Prostate gland (tissue), 2 donors: ENCODE measurements at regions not wholly inside any gene's neighbourhood (a gene's known extent, or its start where the extent isn't known, plus 50 kb on each side); places are given as distances from the start of the nearest gene placed in this dataset.

Experiments used
- DNase-seq: peaks from one replicate; pipeline ENCODE4 v3.0.0-alpha.2; 2019; ENCODE audit warnings: low spot score
- H3K27ac ChIP-seq, 2 donors: fragments of 200-600 bp; sonication (generic); 2 replicates each; pipeline ENCODE4 v1.5.1; 2017 to 2019
- H3K27me3 ChIP-seq: fragments of 200-600 bp; sonication (generic); replicated peaks from 2 replicates; pipeline ENCODE4 v1.5.1; 2019; ENCODE audit not compliant: insufficient read depth
- H3K36me3 ChIP-seq, 2 donors: fragments of 200-600 bp; sonication (generic); 1 replicate in 1 of 2; 2 replicates in 1 of 2; pipeline versions ENCODE4 v1.5.1 to v1.8.1; 2017 to 2019
- H3K4me1 ChIP-seq: fragments of 200-600 bp; sonication (generic); replicated peaks from 2 replicates; pipeline ENCODE4 v1.5.1; 2019
- H3K4me3 ChIP-seq, 2 donors: fragments of 200-600 bp; sonication (generic); 2 replicates each; pipeline ENCODE4 v1.5.1; 2017 to 2019
- H3K9me3 ChIP-seq: fragments of 200-600 bp; sonication (generic); 2 replicates; pipeline ENCODE4 v1.5.1; 2017
- CTCF ChIP-seq, 4 experiments: fragments of 200-600 bp in 2 of 4; fragments of 450-650 bp in 2 of 4; sonication (generic) in 2 of 4; IDR thresholded peaks; 1 replicate in 3 of 4; 2 replicates in 1 of 4; pipeline ENCODE4 v1.5.1; 2016 to 2019; ENCODE audit warnings: antibody characterized with exemption in 4 of 4, mild to moderate bottlenecking in 2 of 4, moderate library complexity in 2 of 4
- POLR2A ChIP-seq: fragments of 450-650 bp; IDR thresholded peaks from one replicate; pipeline ENCODE4 v1.6.1; 2016; ENCODE audit warnings: antibody characterized with exemption, mild to moderate bottlenecking
- POLR2AphosphoS5 ChIP-seq: sonication (generic); formaldehyde crosslinking; IDR thresholded peaks from one replicate; pipeline ENCODE4 v1.6.1; 2017; ENCODE audit warnings: antibody characterized with exemption
- WGBS: methylation state at CpG from one replicate; pipeline ENCODE4 v1.1.5; 2018; 5-methylcytosine and 5-hydroxymethylcytosine counted together
- intact Hi-C: fragments of 100-400 bp; cut with DNase I; formaldehyde crosslinking; loops from one replicate; pipeline ENCODE4 v1.14.2; 2022

- TF ChIP-seq POLR2A: no peak
- TF ChIP-seq POLR2AphosphoS5: no peak
- no peak for TF ChIP-seq CTCF (IDR thresholded peaks at IDR 0.05)
- intact Hi-C loops: no loop called here
- no peak for DNase-seq
- H3K27ac ChIP-seq: no peak overlapping the region
- H3K9me3 ChIP-seq: no peaks in the 10 kb centered on the region
- 74% methylated on average over 3 of the region's 3 CpGs for WGBS
- no peaks in the 10 kb centered on the region for H3K27me3 ChIP-seq
- no peak overlapping the region for H3K4me3 ChIP-seq
- H3K36me3 ChIP-seq: no peaks in the 10 kb centered on the region
- no peaks in the 10 kb centered on the region for H3K4me1 ChIP-seq
Observed at GRCh38 chr9:25241421-25241820, 436.8 kb downstream of the TUSC1 start.

GRCh38 chr9:25226901-25227686, 451.1 kb downstream of the TUSC1 start:
- H3K36me3 ChIP-seq: no peaks in the 10 kb centered on the region
- no peak overlapping the region for H3K27ac ChIP-seq
- no peak overlapping the region for H3K4me3 ChIP-seq
- no peaks in the 10 kb centered on the region for H3K27me3 ChIP-seq
- intact Hi-C loops: no loop called here
- H3K4me1 ChIP-seq: no peaks in the 10 kb centered on the region
- no peaks in the 10 kb centered on the region for H3K9me3 ChIP-seq
- TF ChIP-seq POLR2AphosphoS5 (no peak), CTCF (IDR thresholded peaks at IDR 0.05) (no peak), POLR2A (no peak)
- no peak for DNase-seq
- WGBS: 93% methylated on average over 8 of the region's 8 CpGs

- Histone ChIP-seq H3K9me3 (no peaks in the 10 kb centered on the region), H3K4me1 (no peaks in the 10 kb centered on the region), H3K36me3 (no peaks in the 10 kb centered on the region), H3K27ac (no peak overlapping the region), H3K27me3 (no peaks in the 10 kb centered on the region), H3K4me3 (no peak overlapping the region)
- intact Hi-C loops: no loop called here
- 90% methylated on average over 20 of the region's 20 CpGs for WGBS
- no peak for DNase-seq
- TF ChIP-seq POLR2A (no peak), POLR2AphosphoS5 (no peak), CTCF (IDR thresholded peaks at IDR 0.05) (no peak)
Observed at GRCh38 chr9:25225938-25226760, 452.1 kb downstream of the TUSC1 start.

GRCh38 chr9:25224996-25225395, 453.2 kb downstream of the TUSC1 start:
- H3K27me3 ChIP-seq: no peaks in the 10 kb centered on the region
- WGBS: 76% methylated on average over 2 of the region's 2 CpGs
- DNase-seq: no peak
- H3K36me3 ChIP-seq: no peaks in the 10 kb centered on the region
- H3K9me3 ChIP-seq: no peaks in the 10 kb centered on the region
- intact Hi-C loops: no loop called here
- no peaks in the 10 kb centered on the region for H3K4me1 ChIP-seq
- H3K27ac ChIP-seq: no peak overlapping the region
- TF ChIP-seq POLR2A (no peak), POLR2AphosphoS5 (no peak), CTCF (IDR thresholded peaks at IDR 0.05) (no peak)
- H3K4me3 ChIP-seq: no peak overlapping the region
